HG03108 (cell line): ENCODE measurements at regions not wholly inside any gene's neighbourhood (a gene's known extent, or its start where the extent isn't known, plus 50 kb on each side); places are given as distances from the start of the nearest gene placed in this dataset.
"Not testable (repeated sequence)": the region's sequence is repeated elsewhere in the genome, so short reads cannot be mapped to it uniquely, and the experiment has no call there.

Experiments
- ATAC-seq: cut with Tn5 transposase; IDR thresholded peaks from one replicate; pipeline ENCODE4 v1.9.1; 2021; ENCODE audit warnings: moderate library complexity; ENCODE audit not compliant: unreplicated experiment

- no peak for ATAC-seq
These were observed 519.1 kb upstream of the AUTS2 start for GRCh38 chr7:69078997-69079769.

DNA sequence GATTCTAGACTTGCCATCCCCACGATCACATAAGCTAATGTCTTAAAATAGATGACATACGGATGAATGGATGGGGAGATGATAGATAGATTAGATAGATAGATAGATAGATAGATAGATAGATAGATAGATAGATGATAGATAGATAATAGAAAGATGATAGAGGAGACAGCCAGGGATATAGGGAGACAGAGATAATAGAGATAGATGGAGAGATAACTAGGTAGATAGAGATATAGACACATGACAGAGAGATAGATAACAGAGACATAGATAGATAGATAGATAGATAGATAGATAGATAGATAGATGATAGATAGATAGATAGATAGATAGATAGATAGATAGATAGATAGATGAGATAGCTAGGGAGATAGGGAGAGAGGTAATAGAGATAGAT, 511.0 kb upstream of the AUTS2 start:
- not testable (repeated sequence) for ATAC-seq

GRCh38 chr7:69088185-69088584, 510.1 kb upstream of the AUTS2 start:
- ATAC-seq = no peak

- no peak for ATAC-seq
These were observed 507.3 kb upstream of the AUTS2 start for GRCh38 chr7:69090936-69091335.

DNA sequence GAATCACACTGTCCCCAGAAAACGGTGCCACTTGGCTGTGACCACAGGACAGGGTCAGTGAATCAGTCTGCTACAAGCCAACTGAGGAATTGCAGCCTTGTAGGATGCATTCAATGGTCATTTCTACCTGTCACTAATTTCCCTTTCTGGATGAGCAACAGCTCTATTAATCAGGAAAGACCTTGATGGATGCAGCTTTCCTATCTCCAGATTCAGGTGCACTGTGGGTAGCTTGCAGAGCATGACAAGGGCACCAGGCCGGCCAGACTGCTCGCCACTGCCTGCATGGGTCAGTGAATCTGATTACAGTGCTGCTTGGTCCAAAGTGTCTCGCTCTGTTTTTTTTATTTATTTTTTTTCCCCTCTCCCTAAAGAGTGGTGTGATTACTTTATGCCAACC, 506.8 kb upstream of the AUTS2 start:
- no peak for ATAC-seq

GRCh38 chr7:69095127-69095526, 503.1 kb upstream of the AUTS2 start:
- ATAC-seq = no peak

DNA sequence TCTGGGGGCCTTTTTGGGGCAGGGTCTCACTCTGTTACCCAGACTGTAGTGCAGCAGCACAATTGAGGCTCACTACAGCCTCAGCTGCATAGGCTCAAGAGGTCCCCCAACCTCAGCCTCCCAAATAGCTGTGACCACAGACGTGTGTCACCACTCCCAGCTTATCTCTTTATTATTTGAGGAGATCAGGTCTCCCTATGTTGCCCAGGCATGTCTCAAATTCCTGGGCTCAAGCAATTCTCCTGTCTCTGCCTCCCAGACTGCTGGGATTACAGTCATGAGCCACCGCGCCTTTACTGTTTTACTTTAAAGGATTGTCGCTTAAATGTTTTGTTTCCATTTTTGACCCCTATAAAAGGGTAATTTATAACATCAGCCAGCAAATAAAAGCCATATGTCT, 502.6 kb upstream of the AUTS2 start:
- no peak for ATAC-seq

DNA sequence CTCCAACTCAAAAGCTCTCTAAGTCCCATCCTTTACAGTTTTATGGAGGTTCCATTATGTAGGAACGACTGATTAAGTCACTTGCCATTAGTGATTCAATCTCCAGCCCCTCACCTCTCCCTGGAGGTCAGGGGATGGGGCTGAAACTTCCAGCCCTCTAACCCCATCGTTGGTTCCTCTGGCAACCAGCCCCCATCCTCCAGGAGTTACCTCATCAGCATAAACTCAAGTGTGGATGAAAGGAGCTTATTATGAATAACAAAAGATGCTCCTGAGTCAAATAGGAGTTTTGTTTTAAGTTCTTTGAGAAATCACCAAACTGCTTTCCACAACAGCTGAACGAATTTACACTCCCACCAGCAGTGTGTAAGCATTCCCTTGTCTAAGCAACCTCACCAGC, 494.3 kb upstream of the AUTS2 start:
- no peak for ATAC-seq

DNA sequence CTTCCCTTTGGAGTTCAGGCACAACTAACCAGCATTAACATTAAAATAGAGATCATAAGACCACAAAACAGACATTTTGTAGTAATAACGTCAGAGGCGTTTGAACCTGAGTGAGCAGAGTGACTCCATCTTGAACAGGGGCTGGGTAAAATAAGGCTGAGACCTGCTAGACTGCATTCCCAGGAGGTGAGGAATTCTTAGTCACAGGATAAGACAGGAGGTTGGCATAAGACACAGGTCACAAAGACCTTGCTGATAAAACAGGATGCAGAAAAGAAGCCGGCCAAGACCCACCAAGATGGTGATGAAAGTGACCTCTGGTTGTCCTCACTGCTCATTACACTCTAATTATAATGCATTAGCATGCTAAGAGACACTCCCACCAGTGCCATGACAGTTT, 493.2 kb upstream of the AUTS2 start:
- ATAC-seq = no peak

GRCh38 chr7:69105981-69106380, 492.3 kb upstream of the AUTS2 start:
- ATAC-seq = no peak

DNA sequence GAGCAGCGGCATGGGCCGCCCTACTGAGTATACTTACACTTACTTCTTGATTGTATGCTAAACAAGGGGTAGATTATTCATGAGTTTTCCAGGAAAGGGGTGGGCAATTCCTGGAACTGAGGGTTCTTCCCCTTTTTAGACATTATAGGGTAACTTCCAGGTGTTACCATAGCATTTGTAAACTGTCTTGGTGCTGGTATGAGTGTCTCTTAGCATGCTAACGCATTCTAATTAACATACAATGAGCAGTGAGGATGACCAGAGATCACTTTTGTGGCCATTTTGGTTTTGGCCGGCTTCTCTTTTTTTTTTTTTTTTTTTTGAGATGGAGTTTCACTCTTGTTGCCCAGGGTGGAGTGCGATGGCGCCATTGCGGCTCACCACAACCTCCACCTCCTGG, 491.8 kb upstream of the AUTS2 start:
- ATAC-seq = not testable (repeated sequence)

GRCh38 chr7:69106946-69107345, 491.3 kb upstream of the AUTS2 start:
- not testable (repeated sequence) for ATAC-seq

DNA sequence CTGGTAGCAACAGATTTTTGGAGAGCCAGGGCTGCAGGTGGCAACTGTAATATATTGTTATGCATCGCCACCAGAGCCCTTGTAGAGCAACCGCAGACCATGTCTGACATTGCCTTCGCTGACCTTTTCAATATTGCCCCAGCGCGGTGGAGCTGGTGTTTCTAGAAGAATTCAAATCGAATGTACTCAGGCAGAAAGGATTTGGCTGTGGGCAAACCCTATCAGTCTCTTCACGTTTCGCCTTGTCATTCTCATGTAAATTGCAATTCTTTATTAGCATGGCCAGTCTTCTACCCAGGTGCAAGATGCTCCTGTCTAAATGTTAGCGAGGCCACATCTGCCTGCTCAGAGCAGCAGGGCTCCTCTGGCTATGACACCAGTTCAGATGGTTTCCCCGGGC, 490.2 kb upstream of the AUTS2 start:
- ATAC-seq = no peak

- no peak for ATAC-seq
These were observed 489.0 kb upstream of the AUTS2 start for GRCh38 chr7:69109246-69109645.

DNA sequence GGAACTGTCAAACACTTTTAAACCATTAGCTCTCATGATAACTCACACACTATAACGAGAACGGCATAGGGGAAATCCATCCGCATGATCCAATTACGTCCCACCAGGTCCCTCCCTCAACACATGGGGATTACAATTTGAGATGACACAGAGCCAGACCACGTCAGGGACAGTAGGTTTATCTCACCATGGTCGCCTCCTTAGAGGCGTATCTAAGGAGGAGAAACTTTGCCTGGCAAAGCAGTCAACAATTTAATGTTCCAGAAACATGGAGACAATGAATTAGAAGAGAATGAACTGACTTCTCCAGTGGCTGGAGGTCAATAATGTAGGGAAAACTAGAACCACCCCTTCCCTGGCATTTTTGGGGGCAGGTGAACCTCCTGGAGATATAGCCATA, 488.4 kb upstream of the AUTS2 start:
- ATAC-seq = no peak

- no peak for ATAC-seq
These were observed 487.7 kb upstream of the AUTS2 start for GRCh38 chr7:69110450-69111050.

DNA sequence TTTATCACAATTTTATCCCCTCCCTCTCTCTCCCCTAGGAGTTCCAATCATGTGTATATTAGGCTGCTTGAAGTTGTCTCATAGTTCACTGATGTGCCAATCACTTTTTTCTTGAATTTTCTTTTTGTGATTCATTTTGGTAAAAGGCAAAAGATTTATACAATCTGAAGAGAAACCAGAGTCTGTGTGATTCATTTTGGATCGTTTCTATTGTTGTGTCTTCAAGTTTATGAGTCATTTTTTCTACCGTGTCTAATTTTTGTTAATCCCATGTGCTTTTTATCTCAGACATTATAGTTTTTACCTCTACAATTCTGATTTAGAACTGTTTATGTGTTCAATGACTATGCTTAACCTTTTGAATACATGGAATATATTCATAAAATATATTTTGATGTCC, 483.9 kb upstream of the AUTS2 start:
- ATAC-seq = no peak

GRCh38 chr7:69115788-69116187, 482.5 kb upstream of the AUTS2 start:
- ATAC-seq = no peak

GRCh38 chr7:69116196-69116595, 482.1 kb upstream of the AUTS2 start:
- ATAC-seq = not testable (repeated sequence)

DNA sequence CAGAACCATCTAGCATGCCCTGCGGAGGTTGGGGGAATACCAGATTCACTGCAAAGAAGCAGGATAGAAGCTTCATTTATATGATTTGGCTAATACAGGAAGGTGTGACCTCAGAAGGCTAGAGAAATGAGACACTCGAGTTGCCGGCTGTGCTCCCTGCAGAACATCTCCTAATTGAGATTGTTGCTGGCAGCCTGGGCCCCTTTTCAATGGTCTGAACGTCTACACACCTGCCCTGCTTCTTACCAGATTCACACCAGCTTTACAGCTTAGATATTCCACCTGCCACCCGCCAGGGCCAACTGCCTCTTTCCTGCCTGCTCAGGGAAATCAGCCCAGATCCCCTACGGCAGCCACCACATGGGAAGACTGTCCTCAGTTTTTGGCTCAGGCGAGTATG, 475.3 kb upstream of the AUTS2 start:
- no peak for ATAC-seq

DNA sequence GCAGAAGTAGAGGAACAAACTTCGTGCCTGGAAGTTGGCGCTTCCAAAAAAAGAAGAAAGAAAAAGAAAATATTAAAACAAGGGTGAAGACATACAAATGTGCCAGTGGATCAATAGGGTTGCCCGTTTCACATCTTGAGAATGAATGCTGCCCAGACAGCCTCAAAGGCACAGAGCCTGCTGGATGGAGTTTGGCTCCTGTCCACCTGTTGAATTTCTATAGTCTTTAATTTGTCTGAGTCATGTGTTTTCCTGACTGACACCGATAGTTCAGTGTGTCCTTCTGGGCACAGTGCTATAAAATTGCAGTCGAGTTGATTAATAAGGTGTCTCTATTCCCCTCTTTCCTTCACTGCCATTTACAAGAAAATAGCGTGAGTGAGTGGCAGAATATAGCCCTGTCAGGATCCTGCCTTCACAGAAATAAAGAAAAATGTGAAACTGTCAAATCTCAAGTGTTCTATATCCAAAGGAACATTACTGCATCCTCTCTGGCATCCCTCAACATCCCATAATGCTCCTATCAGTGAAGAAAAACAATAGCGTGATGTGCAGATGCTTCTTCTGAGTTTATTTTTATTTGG, 471.3 kb upstream of the AUTS2 start:
- no peak for ATAC-seq

DNA sequence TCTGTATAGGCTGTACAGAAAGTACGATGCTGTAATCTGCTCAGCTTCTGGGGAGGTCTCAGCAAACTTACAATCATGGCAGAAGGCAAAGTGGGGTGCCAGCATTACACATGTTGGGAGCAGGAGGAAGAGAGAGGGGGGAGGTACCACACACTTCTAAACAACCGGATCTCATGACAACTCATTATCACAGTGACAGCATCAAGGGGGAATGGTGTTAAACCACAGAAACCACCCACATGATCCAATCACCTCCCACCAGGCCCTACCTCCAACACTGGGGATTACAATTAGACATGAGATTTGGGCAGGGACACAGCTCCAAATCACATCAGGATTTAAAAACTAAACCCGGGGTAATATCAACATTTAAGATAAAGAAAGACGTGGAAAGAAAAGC, 468.8 kb upstream of the AUTS2 start:
- no peak for ATAC-seq
